T-helper 2 cell (primary cell): ENCODE measurements at regions not wholly inside any gene's neighbourhood (a gene's known extent, or its start where the extent isn't known, plus 50 kb on each side); places are given as distances from the start of the nearest gene placed in this dataset.

Experiments used
- DNase-seq, 5 experiments: peaks; one replicate each; pipeline versions ENCODE4 v3.0.0 to v3.0.0-alpha.2; 2012 to 2022

- DNase-seq: no peak
Observed at GRCh38 chr3:22495791-22496190, 707.3 kb upstream of the UBE2E2 start.

- no peak for DNase-seq
Observed at GRCh38 chr3:22496641-22497040, 706.5 kb upstream of the UBE2E2 start.

DNA sequence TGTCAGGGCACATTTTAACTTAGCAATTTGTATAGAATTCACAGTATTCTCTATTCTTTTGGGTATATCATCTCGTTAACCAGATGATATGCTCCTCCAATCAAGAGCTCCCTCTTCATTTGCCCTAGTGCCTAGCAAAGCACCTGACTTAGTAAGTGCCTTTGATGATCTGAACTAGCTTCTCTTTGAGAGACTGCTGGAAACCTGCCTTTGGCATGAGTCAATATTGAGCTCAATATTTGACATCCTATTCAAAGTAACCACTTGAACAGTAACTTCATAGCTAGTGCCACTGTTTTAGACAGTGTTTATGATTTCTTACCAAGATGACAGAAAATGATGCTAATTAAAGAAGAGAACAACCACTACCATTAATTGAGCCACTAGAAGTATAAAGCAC is 696.3 kb upstream of the UBE2E2 start:
- no peak for DNase-seq

- no peak for DNase-seq
Observed at GRCh38 chr3:22507709-22508108, 695.4 kb upstream of the UBE2E2 start.

DNA sequence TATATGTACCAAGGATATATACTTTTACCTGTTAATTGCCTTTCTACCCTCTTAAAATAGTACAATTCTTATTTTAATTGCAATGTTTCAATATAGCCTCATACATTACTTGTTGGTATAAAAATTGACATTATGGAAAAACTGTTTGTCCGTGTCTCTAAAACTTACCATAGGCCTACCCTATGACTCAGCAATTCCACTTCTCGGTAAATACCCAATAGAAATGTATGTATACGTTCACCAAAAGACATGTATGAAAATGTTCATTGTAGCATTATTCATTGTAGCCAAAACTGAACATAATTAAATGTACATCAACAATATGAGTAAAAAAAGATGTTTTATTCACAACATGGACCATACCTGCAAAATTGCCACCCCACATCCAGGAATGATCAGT is 679.2 kb upstream of the UBE2E2 start:
- DNase-seq: no peak

- DNase-seq: no peak
Observed at GRCh38 chr3:22526266-22526837, 676.8 kb upstream of the UBE2E2 start.

GRCh38 chr3:22536541-22536940 is 666.6 kb upstream of the UBE2E2 start:
- no peak for DNase-seq

DNA sequence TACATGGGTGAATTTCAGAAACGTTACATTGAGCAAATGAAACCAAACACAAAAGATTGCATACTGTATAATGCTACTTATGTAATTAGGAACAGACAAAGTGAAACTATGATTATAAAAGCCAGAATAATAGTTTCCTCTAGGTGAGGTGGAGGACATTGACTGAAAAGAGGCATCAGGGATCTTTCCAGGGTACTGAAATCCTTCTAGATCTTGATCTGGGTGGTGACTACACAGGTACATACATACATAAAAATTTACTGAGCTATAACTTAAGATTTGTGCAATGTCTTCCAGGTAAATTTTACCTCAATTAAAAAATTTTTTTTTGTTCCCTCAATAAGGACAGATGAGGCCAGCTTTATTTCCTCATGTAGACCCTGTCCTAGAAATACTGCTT is 665.6 kb upstream of the UBE2E2 start:
- no peak for DNase-seq

DNA sequence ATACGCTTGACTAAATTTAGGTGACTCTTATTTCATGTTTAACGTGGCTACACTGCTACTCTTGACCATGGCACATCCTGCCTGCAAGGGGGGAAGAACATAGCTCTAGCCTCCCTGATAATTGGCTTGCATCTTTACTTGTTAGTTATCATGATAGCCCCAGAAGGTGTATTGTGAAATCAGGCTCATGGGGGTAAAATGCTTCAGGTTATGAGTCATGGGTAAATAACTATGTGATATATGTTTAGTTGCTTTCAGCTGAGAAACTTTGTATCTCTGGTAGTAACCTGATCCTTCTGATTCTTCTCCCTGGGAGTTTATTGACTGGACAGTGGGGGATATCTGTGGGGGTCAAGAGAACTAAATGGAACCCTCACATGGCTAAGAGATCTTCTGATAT is 660.8 kb upstream of the UBE2E2 start:
- no peak for DNase-seq

DNA sequence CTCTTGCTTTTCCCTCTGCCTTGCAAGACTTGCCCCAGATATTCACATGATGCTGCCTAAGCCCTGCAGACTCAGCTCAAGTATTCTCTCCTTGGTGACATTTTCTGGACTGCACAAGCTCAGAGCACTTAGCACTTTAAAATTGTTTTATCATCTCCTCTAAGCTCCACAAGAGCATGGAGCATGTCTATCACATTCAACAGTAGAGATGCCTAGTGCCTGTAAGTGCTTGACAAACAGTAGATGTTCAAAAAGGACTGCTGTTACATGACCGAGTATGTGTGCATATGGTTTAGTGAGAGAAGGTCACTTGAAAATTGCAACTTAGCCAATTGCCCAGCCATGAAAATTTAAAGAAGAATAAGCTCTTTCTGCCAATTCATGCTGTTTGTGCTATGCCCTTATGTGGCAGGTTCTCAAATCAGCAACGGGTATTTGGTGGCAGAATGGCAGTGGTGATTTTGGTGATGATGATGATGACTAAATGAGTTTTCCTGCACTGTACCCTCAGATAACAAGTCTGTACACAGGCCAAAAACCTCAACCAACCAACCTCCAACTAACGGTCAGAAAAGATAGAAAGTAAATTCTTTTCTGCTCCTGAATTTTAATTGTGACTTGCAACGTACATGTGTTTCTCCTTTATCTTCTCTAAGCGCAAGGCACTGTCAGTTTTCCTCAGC is 647.2 kb upstream of the UBE2E2 start:
- no peak for DNase-seq

DNA sequence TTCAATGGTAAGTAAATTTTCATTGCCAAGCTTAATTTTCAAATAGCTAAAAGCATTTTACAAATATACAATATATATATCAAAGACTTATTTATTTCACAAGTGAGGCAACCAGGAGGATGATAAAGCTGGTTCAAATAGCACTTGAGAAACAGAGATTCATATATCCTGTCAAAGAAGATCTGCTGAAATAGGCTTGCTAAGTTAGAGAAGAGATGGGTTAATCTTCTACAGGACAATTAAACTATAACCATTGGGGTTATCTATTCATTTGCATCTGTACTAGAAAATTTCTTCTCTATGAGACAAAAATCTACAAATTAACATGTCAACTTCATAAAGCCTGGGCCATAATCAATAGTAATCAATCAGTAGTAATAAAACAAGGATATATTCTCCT is 637.7 kb upstream of the UBE2E2 start:
- DNase-seq: no peak

- DNase-seq: no peak
Observed at GRCh38 chr3:22568285-22568684, 634.8 kb upstream of the UBE2E2 start.

- DNase-seq: no peak
Observed at GRCh38 chr3:22569570-22569969, 633.6 kb upstream of the UBE2E2 start.

DNA sequence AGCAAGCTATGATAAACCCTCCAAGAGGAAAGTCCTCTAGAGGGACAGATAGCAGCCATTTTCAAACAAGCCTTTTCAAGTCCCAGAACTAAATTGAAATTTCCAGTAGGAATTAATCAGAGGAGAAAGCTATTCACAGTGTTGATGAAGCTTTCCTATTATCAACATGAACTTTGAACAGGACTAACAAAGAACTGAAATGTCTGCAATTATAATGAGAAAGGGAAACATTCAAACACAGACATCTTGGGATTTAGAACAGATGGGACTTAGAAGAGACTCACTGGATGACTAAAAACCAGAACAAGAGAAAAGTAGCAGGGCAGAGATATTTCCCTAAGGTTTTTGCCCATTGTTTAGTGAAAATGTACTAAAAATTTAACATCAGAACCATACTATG is 622.1 kb upstream of the UBE2E2 start:
- DNase-seq: no peak

GRCh38 chr3:22582266-22582665 is 620.9 kb upstream of the UBE2E2 start:
- no peak for DNase-seq

GRCh38 chr3:22585504-22585903 is 617.6 kb upstream of the UBE2E2 start:
- no peak for DNase-seq

DNA sequence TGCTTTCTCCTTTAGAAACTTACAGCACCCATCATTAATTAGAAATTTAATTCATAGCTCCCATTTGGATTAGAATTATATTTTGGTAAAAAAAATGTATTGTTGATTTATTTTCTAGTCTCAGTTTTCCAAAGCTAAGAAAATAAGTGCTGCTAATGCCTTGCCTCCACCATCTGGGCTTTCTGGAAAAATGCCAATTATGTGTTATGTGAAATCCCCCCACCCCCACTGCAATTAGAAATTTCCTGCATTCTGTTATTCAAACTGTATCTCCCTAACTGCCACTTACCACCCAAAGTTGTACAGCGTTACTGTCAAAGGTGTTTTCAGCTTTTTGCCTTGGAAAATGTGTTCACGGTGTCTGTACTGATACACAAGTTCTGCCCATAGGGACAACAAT is 617.2 kb upstream of the UBE2E2 start:
- no peak for DNase-seq

DNA sequence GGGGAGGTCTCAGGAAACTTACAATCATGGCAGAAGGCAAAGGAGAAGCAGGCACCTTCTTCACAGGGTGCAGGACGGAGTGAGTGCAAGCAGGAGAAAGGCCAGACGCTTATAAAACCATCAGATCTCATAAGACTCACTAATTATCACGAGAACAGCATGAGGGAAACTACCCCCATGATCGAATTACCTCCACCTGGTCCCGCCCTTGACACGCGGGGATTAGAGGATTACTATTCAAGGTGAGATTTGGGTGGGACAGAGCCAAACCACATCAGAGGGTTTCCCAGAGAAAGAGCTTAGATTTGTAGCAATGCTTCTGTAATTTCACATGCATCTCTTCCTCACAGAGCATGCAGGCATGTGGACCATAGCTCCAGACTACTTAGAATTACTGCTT is 615.7 kb upstream of the UBE2E2 start:
- no peak for DNase-seq

DNA sequence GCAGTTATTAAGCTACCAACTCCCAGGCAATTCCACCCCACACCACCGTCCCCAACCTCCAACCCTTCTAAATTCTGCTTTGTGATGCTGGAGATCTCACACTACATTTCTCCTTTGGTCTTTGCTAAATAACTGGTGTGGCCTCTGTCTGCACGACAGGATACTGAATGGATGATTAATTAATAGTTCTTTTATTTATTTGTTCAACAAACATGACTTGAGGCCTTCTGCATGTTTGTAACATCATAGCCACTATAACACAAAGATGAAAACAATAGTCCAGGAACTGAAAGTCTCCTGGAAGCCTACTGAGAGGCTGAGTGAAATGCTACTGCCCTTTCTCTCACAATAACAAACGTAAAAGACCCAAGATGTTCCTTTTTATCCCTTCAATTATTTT is 609.5 kb upstream of the UBE2E2 start:
- no peak for DNase-seq

- no peak for DNase-seq
Observed at GRCh38 chr3:22594990-22595389, 608.1 kb upstream of the UBE2E2 start.

DNA sequence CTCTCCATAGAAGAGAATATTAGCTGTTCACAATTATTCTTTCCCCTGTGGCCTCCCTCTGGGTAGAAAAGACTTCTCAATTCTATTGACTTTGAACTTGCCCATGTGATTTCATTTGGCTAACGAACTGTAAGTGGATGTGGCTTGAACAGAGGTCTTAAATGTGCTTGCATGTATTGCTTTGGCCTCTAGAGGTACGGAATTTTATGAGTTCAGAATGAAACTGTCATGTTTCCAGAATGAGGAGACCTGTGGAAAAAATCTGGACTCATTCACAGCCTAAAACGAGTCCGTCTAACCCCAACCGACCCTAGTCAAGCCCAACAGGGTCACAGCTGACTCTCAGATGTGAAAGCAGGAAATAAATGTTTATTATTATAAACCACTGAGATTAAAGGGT is 596.7 kb upstream of the UBE2E2 start:
- no peak for DNase-seq

GRCh38 chr3:22606938-22607337 is 596.2 kb upstream of the UBE2E2 start:
- no peak for DNase-seq

DNA sequence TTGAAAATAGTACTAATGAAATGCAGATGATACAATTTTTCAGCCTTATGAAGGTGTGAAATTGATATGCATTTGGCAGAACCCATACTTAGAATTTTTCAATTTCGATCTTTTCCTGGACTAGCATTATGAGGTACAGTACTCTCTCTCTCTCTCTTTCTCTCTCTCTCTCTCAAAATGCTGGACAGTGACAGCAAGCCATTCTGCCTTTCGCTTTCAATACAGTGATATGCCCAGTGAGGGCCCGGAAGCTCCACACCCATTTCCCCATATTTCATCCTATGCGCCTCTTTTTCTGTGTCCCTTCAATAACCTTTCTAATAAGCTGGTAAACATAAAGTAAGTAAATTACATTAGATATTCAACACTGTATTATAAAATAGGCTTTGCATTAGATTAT is 595.0 kb upstream of the UBE2E2 start:
- DNase-seq: no peak

GRCh38 chr3:22608721-22609120 is 594.4 kb upstream of the UBE2E2 start:
- no peak for DNase-seq

- no peak for DNase-seq
Observed at GRCh38 chr3:22609139-22609538, 594.0 kb upstream of the UBE2E2 start.
